ENCODE measurements at regions not wholly inside any gene's neighbourhood (a gene's known extent, or its start where the extent isn't known, plus 50 kb on each side); places are given as distances from the start of the nearest gene placed in this dataset.
A peak's percentile ranks its signal among the peaks of the same experiment; 100 is the strongest.

GRCh38 chr9:126108240-126108639 is 218.4 kb upstream of the MVB12B start:
- intact Hi-C loops (cut with DNase I; ENCODE audit: low total_unique reads): no loop called here
- Histone ChIP-seq H3K27me3 (peaks cover 0 to 25% of the 10 kb centered on the region in 2 donors), H3K27ac (no peak overlapping the region), H3K4me3 (no peak overlapping the region), H3K9me3 (no peaks in the 10 kb centered on the region), H3K36me3 (no peaks in the 10 kb centered on the region), H3K4me1 (no peaks in the 10 kb centered on the region)
- no peak for DNase-seq
- TF ChIP-seq CTCF (IDR thresholded peaks at IDR 0.05): no peak

DNA sequence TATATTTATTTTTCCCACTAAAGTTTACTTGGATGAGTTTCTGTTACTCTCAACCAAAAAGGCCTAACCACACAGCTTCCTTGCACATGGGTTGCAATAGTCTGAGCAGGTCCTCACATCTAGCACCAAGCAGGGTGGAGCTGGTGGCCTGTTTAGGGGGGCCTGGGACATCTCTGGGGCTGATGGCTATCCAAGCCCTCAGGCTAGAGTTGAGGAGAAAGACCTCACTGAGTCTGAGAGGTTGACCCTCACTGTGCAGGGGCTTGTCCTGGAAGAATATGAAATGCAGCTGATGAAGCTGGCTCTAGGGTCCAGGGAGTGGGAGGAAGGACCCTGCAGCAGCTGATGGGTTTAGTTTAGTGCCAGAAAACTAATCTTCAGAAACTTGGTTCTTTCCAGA is 217.1 kb upstream of the MVB12B start:
- Histone ChIP-seq H3K27ac (no peak overlapping the region), H3K27me3 (peaks cover 0 to 31% of the 10 kb centered on the region in 2 donors), H3K4me3 (no peak overlapping the region), H3K36me3 (no peaks in the 10 kb centered on the region), H3K4me1 (no peaks in the 10 kb centered on the region), H3K9me3 (no peaks in the 10 kb centered on the region)
- TF ChIP-seq CTCF (IDR thresholded peaks at IDR 0.05): no peak
- no peak for DNase-seq
- intact Hi-C loops (cut with DNase I; ENCODE audit: low total_unique reads): no loop called here

GRCh38 chr9:126111556-126111955 is 215.1 kb upstream of the MVB12B start:
- intact Hi-C loops (cut with DNase I; ENCODE audit: low total_unique reads): no loop called here

DNA sequence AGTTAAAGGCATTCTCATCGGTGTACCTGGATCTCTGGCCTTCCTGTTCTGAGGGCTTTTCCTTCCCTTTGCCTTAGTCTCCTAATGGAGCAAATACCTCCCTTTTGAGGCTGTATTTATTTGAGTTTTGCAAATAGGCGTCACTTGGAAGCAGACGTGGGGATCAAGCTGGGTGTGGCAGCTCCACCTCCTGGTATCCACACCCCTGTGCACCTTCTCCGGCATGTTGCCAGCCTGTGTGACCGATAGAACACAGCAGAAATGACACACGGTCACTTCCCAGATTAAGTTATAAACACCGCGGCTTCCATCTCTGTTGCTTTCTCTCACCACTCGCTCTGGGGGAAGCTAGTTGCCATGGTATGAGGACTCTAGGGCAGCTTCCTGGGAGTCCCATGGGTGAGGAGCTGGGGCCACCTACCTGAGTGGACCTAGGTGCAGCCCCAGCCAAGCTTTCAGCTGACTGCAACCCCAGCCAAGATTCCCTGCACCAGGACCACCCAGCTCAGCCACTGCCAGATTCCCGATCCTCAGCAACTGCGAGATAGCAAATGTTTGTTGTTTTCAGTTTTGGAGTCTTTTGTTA is 214.4 kb upstream of the MVB12B start:
- Histone ChIP-seq H3K4me3 (no peak overlapping the region), H3K27me3 (peaks cover 0 to 39% of the 10 kb centered on the region in 2 donors), H3K36me3 (no peaks in the 10 kb centered on the region), H3K9me3 (no peaks in the 10 kb centered on the region), H3K27ac (no peak overlapping the region), H3K4me1 (no peaks in the 10 kb centered on the region)
- intact Hi-C loops (cut with DNase I; ENCODE audit: low total_unique reads): no loop called here
- no peak for TF ChIP-seq CTCF (IDR thresholded peaks at IDR 0.05)
- DNase-seq: no peak

More at GRCh38 chr9:126111556-126111955, 215.1 kb upstream of the MVB12B start:
- Histone ChIP-seq H3K9me3 (no peaks in the 10 kb centered on the region), H3K27me3 (peaks cover 0 to 34% of the 10 kb centered on the region in 2 donors), H3K27ac (no peak overlapping the region), H3K4me3 (no peak overlapping the region), H3K36me3 (no peaks in the 10 kb centered on the region), H3K4me1 (no peaks in the 10 kb centered on the region)
- no peak for TF ChIP-seq CTCF (IDR thresholded peaks at IDR 0.05)
- DNase-seq: peak in 1 of 2 donors; percentile 28

GRCh38 chr9:126113176-126113575 is 213.5 kb upstream of the MVB12B start:
- no peak for DNase-seq
- intact Hi-C loops (cut with DNase I; ENCODE audit: low total_unique reads): no loop called here
- H3K27ac ChIP-seq: no peak overlapping the region
- no peaks in the 10 kb centered on the region for H3K4me1 ChIP-seq
- no peaks in the 10 kb centered on the region for H3K36me3 ChIP-seq
- no peak for TF ChIP-seq CTCF (IDR thresholded peaks at IDR 0.05)
- peaks cover 0 to 42% of the 10 kb centered on the region in 2 donors for H3K27me3 ChIP-seq
- H3K4me3 ChIP-seq: no peak overlapping the region
- H3K9me3 ChIP-seq: no peaks in the 10 kb centered on the region

Data from tibial artery (tissue), 4 donors.